Keratinocyte (primary cell): ENCODE measurements at regions not wholly inside any gene's neighbourhood (a gene's known extent, or its start where the extent isn't known, plus 50 kb on each side); places are given as distances from the start of the nearest gene placed in this dataset.
"Not testable (repeated sequence)": the region's sequence is repeated elsewhere in the genome, so short reads cannot be mapped to it uniquely, and the experiment has no call there.

ENCODE experiments used
- DNase-seq: peaks from one replicate; pipeline ENCODE4 v3.0.0-alpha.2; 2011; ENCODE audit warnings: low read depth, missing footprints, low spot score
- FAIRE-seq: peaks from 2 replicates; lab custom pipeline; 2011; peaks lifted over from hg19 to GRCh38; lab: Jason Lieb, UNC
- H2AFZ ChIP-seq: 2 replicates; pipeline ENCODE4 v1.6.0; 2012; ENCODE audit warnings: low read length, control low read depth, inconsistent platforms; ENCODE audit not compliant: control insufficient read depth
- H3K27ac ChIP-seq: 2 replicates; pipeline ENCODE4 v1.5.1; 2011; ENCODE audit warnings: low read length; ENCODE audit not compliant: control insufficient read depth, insufficient read depth
- H3K27me3 ChIP-seq: 3 replicates; pipeline ENCODE4 v1.6.0; 2011; ENCODE audit warnings: low read length; ENCODE audit not compliant: control insufficient read depth, insufficient read depth; ENCODE audit errors: extremely low read depth
- H3K36me3 ChIP-seq, 2 experiments: 2 replicates in 1 of 2; 3 replicates in 1 of 2; pipeline ENCODE4 v1.5.1; 2011; ENCODE audit warnings: low read length in 2 of 2, mild to moderate bottlenecking in 1 of 2; ENCODE audit not compliant: control insufficient read depth in 2 of 2, insufficient read depth in 2 of 2; ENCODE audit errors: extremely low read depth in 1 of 2
- H3K4me1 ChIP-seq: 3 replicates; pipeline ENCODE4 v1.5.1; 2011; ENCODE audit warnings: low read length; ENCODE audit not compliant: control insufficient read depth, insufficient read depth; ENCODE audit errors: extremely low read depth
- H3K4me2 ChIP-seq: 3 replicates; pipeline ENCODE4 v1.6.0; 2011; ENCODE audit warnings: low read depth, low read length; ENCODE audit not compliant: control insufficient read depth, insufficient read depth; ENCODE audit errors: extremely low read depth
- H3K4me3 ChIP-seq, 3 experiments: fragments of 200-600 bp in 1 of 3; sonication (generic) in 1 of 3; 2 replicates in 2 of 3; 3 replicates in 1 of 3; pipeline ENCODE4 v1.5.1; 2011 to 2016; ENCODE audit warnings: low read length in 3 of 3, mild to moderate bottlenecking in 3 of 3, control low read depth in 2 of 3, inconsistent platforms in 1 of 3, low read depth in 1 of 3, mixed read lengths in 1 of 3, mixed run types in 1 of 3, moderate library complexity in 1 of 3; ENCODE audit not compliant: control insufficient read depth in 2 of 3, insufficient read depth in 2 of 3; ENCODE audit errors: extremely low read depth in 1 of 3
- H3K79me2 ChIP-seq: 2 replicates; pipeline ENCODE4 v1.6.0; 2012; ENCODE audit warnings: low read length; ENCODE audit not compliant: control insufficient read depth, insufficient read depth
- H3K9ac ChIP-seq: 3 replicates; pipeline ENCODE4 v1.6.0; 2011; ENCODE audit warnings: low read length; ENCODE audit not compliant: control insufficient read depth, insufficient read depth; ENCODE audit errors: extremely low read depth
- H3K9me1 ChIP-seq: 3 replicates; pipeline ENCODE4 v1.6.0; 2011; ENCODE audit warnings: low read length; ENCODE audit not compliant: control insufficient read depth, insufficient read depth; ENCODE audit errors: extremely low read depth
- H3K9me3 ChIP-seq: 2 replicates; pipeline ENCODE4 v1.5.1; 2012; ENCODE audit warnings: low read depth, low read length; ENCODE audit not compliant: control insufficient read depth
- H4K20me1 ChIP-seq: 3 replicates; pipeline ENCODE4 v1.6.0; 2011; ENCODE audit warnings: low read length; ENCODE audit not compliant: control insufficient read depth, insufficient read depth; ENCODE audit errors: extremely low read depth
- EZH2 ChIP-seq: IDR thresholded peaks from one replicate; pipeline ENCODE4 v1.6.1; 2012; ENCODE audit warnings: inconsistent platforms, mild to moderate bottlenecking, low read length, moderate library complexity
- dilution Hi-C: fragments of 300-500 bp; cut with MboI; formaldehyde crosslinking; loops from one replicate; pipeline ENCODE4 v1.7.0; 2020; ENCODE audit warnings: low sequenced_read_pairs; ENCODE audit not compliant: extremely low pct_ligation_motif_present
- TF ChIP-seq, protein P1 (sequence below), 3 experiments: IDR thresholded peaks in 1 of 3; conservative IDR thresholded peaks in 1 of 3; optimal IDR thresholded peaks in 1 of 3; 2 replicates in 2 of 3; 3 replicates in 1 of 3; pipeline versions ENCODE3 to v1.5.1; 2011; ENCODE audit warnings: low read length in 3 of 3, mild to moderate bottlenecking in 3 of 3, moderate library complexity in 2 of 3, control low read depth in 1 of 3, inconsistent platforms in 1 of 3; ENCODE audit not compliant: insufficient read depth in 2 of 3; ENCODE audit errors: extremely low read depth in 1 of 3

DNA sequence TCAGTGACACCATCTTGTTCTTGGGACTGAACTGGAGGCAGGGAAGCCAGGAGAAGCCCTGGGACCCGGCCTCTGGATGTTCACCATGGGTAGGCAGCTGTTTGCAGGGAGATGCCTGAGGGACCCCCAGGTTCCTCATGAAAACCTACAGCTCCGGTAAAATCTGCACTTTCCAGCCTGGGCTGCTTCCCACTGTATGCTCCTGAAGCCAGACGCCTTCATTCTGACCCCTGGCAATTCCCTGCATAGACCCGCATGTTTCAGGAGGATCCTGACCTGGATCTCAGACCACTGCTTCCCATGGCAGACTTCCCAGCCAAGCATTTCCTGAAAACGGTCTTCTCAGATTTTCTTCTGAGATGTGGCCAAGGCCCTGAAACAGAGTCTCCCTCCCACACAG is 306.7 kb downstream of the PREX1 start:
- no peaks in the 10 kb centered on the region for H3K79me2 ChIP-seq
- no peaks in the 10 kb centered on the region for H3K9me1 ChIP-seq
- no peak overlapping the region for H3K27ac ChIP-seq
- no peaks in the 10 kb centered on the region for H3K4me1 ChIP-seq
- no peaks in the 10 kb centered on the region for H3K27me3 ChIP-seq
- H3K4me3 ChIP-seq, result no peak overlapping the region
- no peaks in the 10 kb centered on the region for H3K36me3 ChIP-seq
- no peak for TF ChIP-seq EZH2
- TF ChIP-seq, protein P1, sequence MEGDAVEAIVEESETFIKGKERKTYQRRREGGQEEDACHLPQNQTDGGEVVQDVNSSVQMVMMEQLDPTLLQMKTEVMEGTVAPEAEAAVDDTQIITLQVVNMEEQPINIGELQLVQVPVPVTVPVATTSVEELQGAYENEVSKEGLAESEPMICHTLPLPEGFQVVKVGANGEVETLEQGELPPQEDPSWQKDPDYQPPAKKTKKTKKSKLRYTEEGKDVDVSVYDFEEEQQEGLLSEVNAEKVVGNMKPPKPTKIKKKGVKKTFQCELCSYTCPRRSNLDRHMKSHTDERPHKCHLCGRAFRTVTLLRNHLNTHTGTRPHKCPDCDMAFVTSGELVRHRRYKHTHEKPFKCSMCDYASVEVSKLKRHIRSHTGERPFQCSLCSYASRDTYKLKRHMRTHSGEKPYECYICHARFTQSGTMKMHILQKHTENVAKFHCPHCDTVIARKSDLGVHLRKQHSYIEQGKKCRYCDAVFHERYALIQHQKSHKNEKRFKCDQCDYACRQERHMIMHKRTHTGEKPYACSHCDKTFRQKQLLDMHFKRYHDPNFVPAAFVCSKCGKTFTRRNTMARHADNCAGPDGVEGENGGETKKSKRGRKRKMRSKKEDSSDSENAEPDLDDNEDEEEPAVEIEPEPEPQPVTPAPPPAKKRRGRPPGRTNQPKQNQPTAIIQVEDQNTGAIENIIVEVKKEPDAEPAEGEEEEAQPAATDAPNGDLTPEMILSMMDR (optimal IDR thresholded peaks at IDR 0.05 in 1 of 3, IDR thresholded peaks at IDR 0.05 in 1 of 3, conservative IDR thresholded peaks at IDR 0.05 in 1 of 3; ENCODE audit: extremely low read depth in 1 of 3, insufficient read depth in 2 of 3, low read length in 3 of 3), result no peak
- H3K9me3 ChIP-seq, result no peaks in the 10 kb centered on the region
- DNase-seq, result no peak
- FAIRE-seq, result no peak
- H3K9ac ChIP-seq, result no peak overlapping the region
- H2AFZ ChIP-seq, result no peak overlapping the region
- dilution Hi-C loops, result no loop called here
- H3K4me2 ChIP-seq, result no peak overlapping the region
- H4K20me1 ChIP-seq, result no peaks in the 10 kb centered on the region

DNA sequence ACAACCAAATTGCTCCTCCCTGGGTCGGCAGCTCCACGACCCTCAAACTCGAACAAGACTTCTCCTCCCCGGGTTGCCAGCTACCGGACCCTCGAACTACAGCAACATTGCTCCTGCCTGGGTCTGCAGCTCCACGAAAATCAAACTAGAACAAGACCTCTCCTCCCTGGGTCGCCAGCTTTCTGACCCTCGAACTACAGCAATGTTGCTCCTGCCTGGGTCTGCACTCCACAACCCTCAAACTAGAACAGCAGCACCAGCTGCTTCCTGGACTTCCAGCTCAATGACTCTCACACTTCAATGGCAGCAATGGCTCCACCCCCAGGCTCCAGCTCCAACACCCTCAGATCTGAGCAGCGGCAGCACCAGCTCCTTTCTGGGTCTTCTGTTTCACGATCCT is 311.6 kb downstream of the PREX1 start:
- H3K79me2 ChIP-seq, H3K27me3 ChIP-seq, DNase-seq, H3K4me3 ChIP-seq, dilution Hi-C loops, H3K4me2 ChIP-seq, H4K20me1 ChIP-seq, H3K9me1 ChIP-seq, FAIRE-seq, H3K9me3 ChIP-seq, H3K9ac ChIP-seq, H2AFZ ChIP-seq, H3K36me3 ChIP-seq, H3K27ac ChIP-seq, H3K4me1 ChIP-seq: not testable (repeated sequence)

DNA sequence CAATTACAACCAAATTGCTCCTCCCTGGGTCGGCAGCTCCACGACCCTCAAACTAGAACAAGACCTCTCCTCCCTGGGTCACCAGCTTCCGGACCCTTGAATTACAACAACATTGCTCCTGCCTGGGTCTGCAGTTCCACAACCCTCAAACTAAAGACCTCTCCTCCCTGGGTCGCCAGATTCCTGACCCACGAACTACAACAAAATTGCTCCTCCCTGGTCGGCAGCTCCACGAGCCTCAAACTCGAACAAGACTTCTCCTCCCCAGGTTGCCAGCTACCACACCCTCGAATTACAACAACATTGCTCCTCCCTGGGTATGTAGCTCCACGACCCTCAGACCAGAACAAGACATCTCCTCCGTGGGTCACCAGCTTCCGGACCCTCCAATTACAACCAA is 313.2 kb downstream of the PREX1 start:
- H3K9me1 ChIP-seq, H3K79me2 ChIP-seq, H3K36me3 ChIP-seq, H3K27ac ChIP-seq, H3K9ac ChIP-seq, H3K4me2 ChIP-seq, H2AFZ ChIP-seq, dilution Hi-C loops, H4K20me1 ChIP-seq, FAIRE-seq, H3K9me3 ChIP-seq, H3K4me3 ChIP-seq, H3K27me3 ChIP-seq, DNase-seq, H3K4me1 ChIP-seq: not testable (repeated sequence)

DNA sequence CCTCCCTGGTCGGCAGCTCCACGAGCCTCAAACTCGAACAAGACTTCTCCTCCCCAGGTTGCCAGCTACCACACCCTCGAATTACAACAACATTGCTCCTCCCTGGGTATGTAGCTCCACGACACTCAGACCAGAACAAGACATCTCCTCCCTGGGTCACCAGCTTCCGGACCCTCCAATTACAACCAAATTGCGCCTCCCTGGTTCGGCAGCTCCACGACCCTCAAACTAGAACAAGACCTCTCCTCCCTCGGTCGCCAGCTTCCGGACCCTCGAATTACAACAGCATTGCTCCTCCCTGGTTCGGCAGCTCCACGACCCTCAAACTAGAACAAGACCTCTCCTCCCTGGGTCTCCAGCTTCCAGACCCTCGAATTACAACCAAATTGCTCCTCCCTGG is 315.3 kb downstream of the PREX1 start:
- H4K20me1 ChIP-seq, H3K27me3 ChIP-seq, H3K36me3 ChIP-seq, H3K9me1 ChIP-seq, H3K9ac ChIP-seq, dilution Hi-C loops, H3K4me1 ChIP-seq, DNase-seq, H3K27ac ChIP-seq, H3K79me2 ChIP-seq, H3K4me2 ChIP-seq, H2AFZ ChIP-seq, H3K4me3 ChIP-seq, FAIRE-seq, H3K9me3 ChIP-seq: not testable (repeated sequence)
